ENCODE measurements at regions not wholly inside any gene's neighbourhood (a gene's known extent, or its start where the extent isn't known, plus 50 kb on each side); places are given as distances from the start of the nearest gene placed in this dataset.

DNA sequence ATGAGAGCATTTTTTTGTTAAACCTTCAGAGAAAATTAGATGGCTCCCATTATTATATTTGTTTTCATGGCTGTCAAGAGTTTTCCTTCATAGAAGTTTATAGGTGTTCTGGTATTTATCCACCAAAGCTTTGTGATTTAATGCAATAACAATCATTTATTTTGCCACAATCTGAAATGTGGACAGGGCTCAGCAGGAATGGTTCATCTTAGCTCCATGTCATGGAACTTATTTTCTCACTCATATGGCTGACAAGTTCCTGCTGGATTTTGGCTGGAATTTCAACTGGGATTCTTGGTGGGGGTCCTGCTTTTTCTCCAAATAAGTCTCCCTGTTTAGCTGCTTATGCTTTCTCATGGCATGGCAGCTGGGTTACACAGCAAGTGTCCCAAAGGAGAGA, 876.7 kb downstream of the QKI start:
- TF ChIP-seq, protein P1, sequence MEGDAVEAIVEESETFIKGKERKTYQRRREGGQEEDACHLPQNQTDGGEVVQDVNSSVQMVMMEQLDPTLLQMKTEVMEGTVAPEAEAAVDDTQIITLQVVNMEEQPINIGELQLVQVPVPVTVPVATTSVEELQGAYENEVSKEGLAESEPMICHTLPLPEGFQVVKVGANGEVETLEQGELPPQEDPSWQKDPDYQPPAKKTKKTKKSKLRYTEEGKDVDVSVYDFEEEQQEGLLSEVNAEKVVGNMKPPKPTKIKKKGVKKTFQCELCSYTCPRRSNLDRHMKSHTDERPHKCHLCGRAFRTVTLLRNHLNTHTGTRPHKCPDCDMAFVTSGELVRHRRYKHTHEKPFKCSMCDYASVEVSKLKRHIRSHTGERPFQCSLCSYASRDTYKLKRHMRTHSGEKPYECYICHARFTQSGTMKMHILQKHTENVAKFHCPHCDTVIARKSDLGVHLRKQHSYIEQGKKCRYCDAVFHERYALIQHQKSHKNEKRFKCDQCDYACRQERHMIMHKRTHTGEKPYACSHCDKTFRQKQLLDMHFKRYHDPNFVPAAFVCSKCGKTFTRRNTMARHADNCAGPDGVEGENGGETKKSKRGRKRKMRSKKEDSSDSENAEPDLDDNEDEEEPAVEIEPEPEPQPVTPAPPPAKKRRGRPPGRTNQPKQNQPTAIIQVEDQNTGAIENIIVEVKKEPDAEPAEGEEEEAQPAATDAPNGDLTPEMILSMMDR (conservative IDR thresholded peaks at IDR 0.05; ENCODE audit: low read length): no peak
- TF ChIP-seq EZH2phosphoT487 (IDR thresholded peaks at IDR 0.05; ENCODE audit: borderline replicate concordance): no peak
